A549 (cell line): ENCODE measurements at regions not wholly inside any gene's neighbourhood (a gene's known extent, or its start where the extent isn't known, plus 50 kb on each side); places are given as distances from the start of the nearest gene placed in this dataset.

Experiments used
- EP300 ChIP-seq, 2 experiments: fragments of >200 bp; sonication (Bioruptor Twin); formaldehyde crosslinking; IDR thresholded peaks; 2 replicates in 1 of 2; 3 replicates in 1 of 2; pipeline ENCODE4 v1.6.1; 2016 to 2017
- FOSB ChIP-seq: fragments of 250-450 bp; sonication (Bioruptor Pico); IDR thresholded peaks from 2 replicates; pipeline ENCODE4 v1.5.0; 2020; ENCODE audit warnings: mild to moderate bottlenecking, moderate library complexity
- KDM1A ChIP-seq: fragments of 200-600 bp; sonication (generic); IDR thresholded peaks from 2 replicates; pipeline ENCODE4 v1.6.1; 2016; ENCODE audit warnings: low read depth, mild to moderate bottlenecking
- POLR2A ChIP-seq: IDR thresholded peaks from 2 replicates; pipeline ENCODE4 v1.6.1; 2012; ENCODE audit warnings: mild to moderate bottlenecking, low read length
- RFX5 ChIP-seq: fragments of 450-650 bp; IDR thresholded peaks from 2 replicates; pipeline ENCODE4 v1.7.1; 2014; ENCODE audit warnings: antibody characterized with exemption, mild to moderate bottlenecking, moderate library complexity
- TF ChIP-seq, protein P1 (sequence below): IDR thresholded peaks from 2 replicates; pipeline ENCODE4 v1.6.1; 2012
- TF ChIP-seq, protein P2 (sequence below): fragments of >200 bp; sonication (Bioruptor Twin); formaldehyde crosslinking; IDR thresholded peaks from 3 replicates; pipeline ENCODE4 v1.5.1; 2016
- TF ChIP-seq, protein P3 (sequence below): fragments of >200 bp; sonication (Bioruptor Twin); formaldehyde crosslinking; IDR thresholded peaks from 3 replicates; pipeline ENCODE4 v1.6.1; 2016
- TF ChIP-seq, protein P4 (sequence below): fragments of 200-600 bp; sonication (generic); IDR thresholded peaks from 2 replicates; pipeline ENCODE4 v1.6.1; 2016; ENCODE audit warnings: antibody characterized with exemption, mild to moderate bottlenecking, moderate library complexity
- TF ChIP-seq, protein P5 (sequence below): IDR thresholded peaks from 2 replicates; pipeline ENCODE4 v1.6.1; 2012

DNA sequence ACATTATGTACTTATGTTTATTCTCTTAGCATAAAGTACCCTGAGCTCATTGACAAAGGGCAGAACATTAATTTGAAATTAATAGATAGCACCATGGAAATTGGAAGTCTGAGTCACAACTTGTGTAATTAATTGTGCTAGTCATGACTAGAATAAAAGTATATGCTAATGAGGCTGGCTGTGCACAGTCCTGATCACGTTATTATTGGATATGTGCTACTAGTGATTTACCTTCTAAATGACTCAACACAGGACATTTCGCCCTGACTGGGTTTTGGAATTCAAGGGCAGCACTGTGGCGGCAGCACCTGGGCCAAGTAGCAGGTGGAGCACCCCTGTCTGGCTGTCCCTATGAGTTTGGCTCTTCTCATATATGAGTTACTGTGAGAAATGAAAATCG is 341.8 kb downstream of the ICE1 start:
- TF ChIP-seq, protein P1, sequence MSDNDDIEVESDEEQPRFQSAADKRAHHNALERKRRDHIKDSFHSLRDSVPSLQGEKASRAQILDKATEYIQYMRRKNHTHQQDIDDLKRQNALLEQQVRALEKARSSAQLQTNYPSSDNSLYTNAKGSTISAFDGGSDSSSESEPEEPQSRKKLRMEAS, result no peak
- TF ChIP-seq, protein P2, sequence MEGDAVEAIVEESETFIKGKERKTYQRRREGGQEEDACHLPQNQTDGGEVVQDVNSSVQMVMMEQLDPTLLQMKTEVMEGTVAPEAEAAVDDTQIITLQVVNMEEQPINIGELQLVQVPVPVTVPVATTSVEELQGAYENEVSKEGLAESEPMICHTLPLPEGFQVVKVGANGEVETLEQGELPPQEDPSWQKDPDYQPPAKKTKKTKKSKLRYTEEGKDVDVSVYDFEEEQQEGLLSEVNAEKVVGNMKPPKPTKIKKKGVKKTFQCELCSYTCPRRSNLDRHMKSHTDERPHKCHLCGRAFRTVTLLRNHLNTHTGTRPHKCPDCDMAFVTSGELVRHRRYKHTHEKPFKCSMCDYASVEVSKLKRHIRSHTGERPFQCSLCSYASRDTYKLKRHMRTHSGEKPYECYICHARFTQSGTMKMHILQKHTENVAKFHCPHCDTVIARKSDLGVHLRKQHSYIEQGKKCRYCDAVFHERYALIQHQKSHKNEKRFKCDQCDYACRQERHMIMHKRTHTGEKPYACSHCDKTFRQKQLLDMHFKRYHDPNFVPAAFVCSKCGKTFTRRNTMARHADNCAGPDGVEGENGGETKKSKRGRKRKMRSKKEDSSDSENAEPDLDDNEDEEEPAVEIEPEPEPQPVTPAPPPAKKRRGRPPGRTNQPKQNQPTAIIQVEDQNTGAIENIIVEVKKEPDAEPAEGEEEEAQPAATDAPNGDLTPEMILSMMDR, result no peak
- TF ChIP-seq, protein P3, sequence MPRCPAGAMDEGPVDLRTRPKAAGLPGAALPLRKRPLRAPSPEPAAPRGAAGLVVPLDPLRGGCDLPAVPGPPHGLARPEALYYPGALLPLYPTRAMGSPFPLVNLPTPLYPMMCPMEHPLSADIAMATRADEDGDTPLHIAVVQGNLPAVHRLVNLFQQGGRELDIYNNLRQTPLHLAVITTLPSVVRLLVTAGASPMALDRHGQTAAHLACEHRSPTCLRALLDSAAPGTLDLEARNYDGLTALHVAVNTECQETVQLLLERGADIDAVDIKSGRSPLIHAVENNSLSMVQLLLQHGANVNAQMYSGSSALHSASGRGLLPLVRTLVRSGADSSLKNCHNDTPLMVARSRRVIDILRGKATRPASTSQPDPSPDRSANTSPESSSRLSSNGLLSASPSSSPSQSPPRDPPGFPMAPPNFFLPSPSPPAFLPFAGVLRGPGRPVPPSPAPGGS, result no peak
- TF ChIP-seq FOSB (CRISPR knock-in tag) (no peak), EP300 (IDR thresholded peaks at IDR 0.05) (no peak), POLR2A (no peak), RFX5 (no peak), KDM1A (no peak)
- TF ChIP-seq, protein P4, sequence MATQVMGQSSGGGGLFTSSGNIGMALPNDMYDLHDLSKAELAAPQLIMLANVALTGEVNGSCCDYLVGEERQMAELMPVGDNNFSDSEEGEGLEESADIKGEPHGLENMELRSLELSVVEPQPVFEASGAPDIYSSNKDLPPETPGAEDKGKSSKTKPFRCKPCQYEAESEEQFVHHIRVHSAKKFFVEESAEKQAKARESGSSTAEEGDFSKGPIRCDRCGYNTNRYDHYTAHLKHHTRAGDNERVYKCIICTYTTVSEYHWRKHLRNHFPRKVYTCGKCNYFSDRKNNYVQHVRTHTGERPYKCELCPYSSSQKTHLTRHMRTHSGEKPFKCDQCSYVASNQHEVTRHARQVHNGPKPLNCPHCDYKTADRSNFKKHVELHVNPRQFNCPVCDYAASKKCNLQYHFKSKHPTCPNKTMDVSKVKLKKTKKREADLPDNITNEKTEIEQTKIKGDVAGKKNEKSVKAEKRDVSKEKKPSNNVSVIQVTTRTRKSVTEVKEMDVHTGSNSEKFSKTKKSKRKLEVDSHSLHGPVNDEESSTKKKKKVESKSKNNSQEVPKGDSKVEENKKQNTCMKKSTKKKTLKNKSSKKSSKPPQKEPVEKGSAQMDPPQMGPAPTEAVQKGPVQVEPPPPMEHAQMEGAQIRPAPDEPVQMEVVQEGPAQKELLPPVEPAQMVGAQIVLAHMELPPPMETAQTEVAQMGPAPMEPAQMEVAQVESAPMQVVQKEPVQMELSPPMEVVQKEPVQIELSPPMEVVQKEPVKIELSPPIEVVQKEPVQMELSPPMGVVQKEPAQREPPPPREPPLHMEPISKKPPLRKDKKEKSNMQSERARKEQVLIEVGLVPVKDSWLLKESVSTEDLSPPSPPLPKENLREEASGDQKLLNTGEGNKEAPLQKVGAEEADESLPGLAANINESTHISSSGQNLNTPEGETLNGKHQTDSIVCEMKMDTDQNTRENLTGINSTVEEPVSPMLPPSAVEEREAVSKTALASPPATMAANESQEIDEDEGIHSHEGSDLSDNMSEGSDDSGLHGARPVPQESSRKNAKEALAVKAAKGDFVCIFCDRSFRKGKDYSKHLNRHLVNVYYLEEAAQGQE, result no peak
- TF ChIP-seq, protein P5, sequence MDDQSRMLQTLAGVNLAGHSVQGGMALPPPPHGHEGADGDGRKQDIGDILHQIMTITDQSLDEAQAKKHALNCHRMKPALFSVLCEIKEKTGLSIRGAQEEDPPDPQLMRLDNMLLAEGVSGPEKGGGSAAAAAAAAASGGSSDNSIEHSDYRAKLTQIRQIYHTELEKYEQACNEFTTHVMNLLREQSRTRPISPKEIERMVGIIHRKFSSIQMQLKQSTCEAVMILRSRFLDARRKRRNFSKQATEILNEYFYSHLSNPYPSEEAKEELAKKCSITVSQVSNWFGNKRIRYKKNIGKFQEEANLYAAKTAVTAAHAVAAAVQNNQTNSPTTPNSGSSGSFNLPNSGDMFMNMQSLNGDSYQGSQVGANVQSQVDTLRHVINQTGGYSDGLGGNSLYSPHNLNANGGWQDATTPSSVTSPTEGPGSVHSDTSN, result no peak
